HepG2 (cell line): ENCODE measurements at regions not wholly inside any gene's neighbourhood (a gene's known extent, or its start where the extent isn't known, plus 50 kb on each side); places are given as distances from the start of the nearest gene placed in this dataset.

ENCODE experiments used
- ATAC-seq: fragments of 200-7000 bp; cut with Tn5 transposase; 3 replicates; pipeline ENCODE4 v1.9.1; 2020; ENCODE audit warnings: mild to moderate bottlenecking, moderate library complexity
- BruUV-seq: library from RNA; stranded (reverse); fragments of 400-500 nt; replicated peaks from 2 replicates; lab custom pipeline; 2021; lab: Mats Ljungman, UMichigan
- CTCF ChIA-PET: fragments of 300-600 bp; formaldehyde crosslinking; extraction: SDS; loops from one replicate; lab custom pipeline; 2021; ENCODE audit warnings: low total read pairs, inconsistent platforms, low intra/inter-chr PET ratio; lab: Yijun Ruan, JAX
- POLR2A ChIA-PET: fragments of 350-600 bp; sonication (Branson Sonifier 250); formaldehyde crosslinking; loops from one replicate; lab custom pipeline; 2020; ENCODE audit warnings: antibody characterized with exemption, inconsistent platforms; lab: Yijun Ruan, JAX
- DNase-seq: peaks from one replicate; pipeline ENCODE4 v3.0.0-alpha.2; 2015; ENCODE audit warnings: low spot score
- FAIRE-seq: peaks from 3 replicates; lab custom pipeline; 2011; peaks lifted over from hg19 to GRCh38; lab: Jason Lieb, UNC
- H2AFZ ChIP-seq: one replicate; pipeline ENCODE4 v1.6.1; 2011; ENCODE audit warnings: low read length, inconsistent platforms
- H3K27ac ChIP-seq: fragments of 300-600 bp; 3 replicates; pipeline ENCODE4 v1.8.0; 2011; ENCODE audit warnings: mixed run types, mild to moderate bottlenecking, mixed read lengths, low read length, inconsistent platforms; ENCODE audit not compliant: insufficient read depth; ENCODE audit errors: extremely low read length
- H3K27me3 ChIP-seq, 2 experiments: fragments of 200-600 bp in 1 of 2; 2 replicates in 1 of 2; 3 replicates in 1 of 2; pipeline versions ENCODE4 v1.6.0 to v1.8.0; 2011; ENCODE audit warnings: low read length in 2 of 2, mild to moderate bottlenecking in 2 of 2, moderate library complexity in 2 of 2, inconsistent platforms in 1 of 2; ENCODE audit not compliant: insufficient read depth in 2 of 2, control insufficient read depth in 1 of 2
- H3K36me3 ChIP-seq, 2 experiments: fragments of 200-600 bp in 1 of 2; replicated peaks in 1 of 2; 2 replicates in 1 of 2; 3 replicates in 1 of 2; pipeline versions ENCODE4 v1.5.1 to v1.8.0; 2011; ENCODE audit warnings: low read length in 2 of 2, inconsistent platforms in 1 of 2; ENCODE audit not compliant: insufficient read depth in 2 of 2, control insufficient read depth in 1 of 2
- H3K4me1 ChIP-seq: 2 replicates; pipeline ENCODE4 v1.5.1; 2012; ENCODE audit warnings: low read length, inconsistent platforms; ENCODE audit not compliant: insufficient read depth
- H3K4me2 ChIP-seq: 2 replicates; pipeline ENCODE4 v1.6.0; 2011; ENCODE audit warnings: low read depth, low read length, inconsistent platforms
- H3K4me3 ChIP-seq, 3 experiments: fragments of 200-600 bp in 1 of 3; sonication (generic), shearing (Covaris generic) in 1 of 3; replicated peaks in 1 of 3; 2 replicates each; pipeline ENCODE4 v1.5.1; 2011 to 2016; ENCODE audit warnings: low read length in 3 of 3, inconsistent platforms in 2 of 3, low read depth in 2 of 3, mild to moderate bottlenecking in 2 of 3, control low read depth in 1 of 3, mixed read lengths in 1 of 3; ENCODE audit not compliant: insufficient read depth in 1 of 3
- H3K79me2 ChIP-seq: one replicate; pipeline ENCODE4 v1.6.1; 2011; ENCODE audit warnings: low read length, inconsistent platforms; ENCODE audit not compliant: insufficient read depth
- H3K9ac ChIP-seq: 2 replicates; pipeline ENCODE4 v1.6.0; 2011; ENCODE audit warnings: mild to moderate bottlenecking, low read depth, low read length, inconsistent platforms; ENCODE audit not compliant: insufficient read depth
- H3K9me3 ChIP-seq: 2 replicates; pipeline ENCODE4 v1.5.1; 2012; ENCODE audit warnings: mild to moderate bottlenecking, low read length
- H4K20me1 ChIP-seq: 2 replicates; pipeline ENCODE4 v1.6.0; 2011; ENCODE audit warnings: inconsistent platforms, mild to moderate bottlenecking, low read length, moderate library complexity; ENCODE audit not compliant: insufficient read depth
- ATF7-NPFF ChIP-seq: sonication (generic); formaldehyde crosslinking; IDR thresholded peaks from 2 replicates; pipeline ENCODE4 v1.8.1; 2023; ENCODE audit warnings: mild to moderate bottlenecking, low read depth, missing genetic modification reagents, moderate library complexity
- EZH2 ChIP-seq: conservative IDR thresholded peaks from 2 replicates; pipeline ENCODE4 v1.6.1; 2012; ENCODE audit warnings: mild to moderate bottlenecking, low read depth, low read length, moderate library complexity
- MTERF4 ChIP-seq: sonication (generic); formaldehyde crosslinking; IDR thresholded peaks from 2 replicates; pipeline ENCODE4 v1.8.0; 2023; ENCODE audit warnings: mild to moderate bottlenecking, missing genetic modification reagents
- PITX1 ChIP-seq: sonication (generic); formaldehyde crosslinking; IDR thresholded peaks from 2 replicates; pipeline ENCODE4 v1.5.1; 2020; ENCODE audit warnings: mild to moderate bottlenecking, missing genetic modification reagents
- RCOR2 ChIP-seq: IDR thresholded peaks from 2 replicates; pipeline ENCODE4 v1.6.1; 2016; ENCODE audit warnings: missing biosample characterization, missing genetic modification reagents
- RFX3 ChIP-seq: IDR thresholded peaks from 2 replicates; pipeline ENCODE4 v1.6.1; 2016; ENCODE audit warnings: missing biosample characterization, missing genetic modification reagents
- RFXANK ChIP-seq: IDR thresholded peaks from 2 replicates; pipeline ENCODE4 v1.6.1; 2016
- TBX3 ChIP-seq: fragments of 450-650 bp; IDR thresholded peaks from 2 replicates; pipeline ENCODE4 v1.6.1; 2017; ENCODE audit warnings: antibody characterized with exemption, mild to moderate bottlenecking, inconsistent platforms, borderline replicate concordance
- TIGD3 ChIP-seq: sonication (generic); formaldehyde crosslinking; IDR thresholded peaks from 2 replicates; pipeline ENCODE4 v1.5.1; 2020; ENCODE audit warnings: mild to moderate bottlenecking, missing genetic modification reagents, borderline replicate concordance
- ZNF281 ChIP-seq: sonication (generic); formaldehyde crosslinking; IDR thresholded peaks from 2 replicates; pipeline ENCODE4 v1.4.0; 2020; ENCODE audit warnings: missing genetic modification reagents, borderline replicate concordance
- ZNF749 ChIP-seq: sonication (generic); formaldehyde crosslinking; IDR thresholded peaks from 2 replicates; pipeline ENCODE4 v1.8.0; 2022; ENCODE audit warnings: mild to moderate bottlenecking, missing genetic modification reagents, moderate library complexity, borderline replicate concordance
- ZNF780A ChIP-seq: sonication (generic); formaldehyde crosslinking; IDR thresholded peaks from 2 replicates; pipeline ENCODE4 v1.8.0; 2022; ENCODE audit warnings: mild to moderate bottlenecking, missing genetic modification reagents, moderate library complexity
- ZNF879 ChIP-seq: sonication (generic); formaldehyde crosslinking; IDR thresholded peaks from 2 replicates; pipeline ENCODE4 v1.8.1; 2023; ENCODE audit warnings: missing genetic modification reagents
- WGBS: methylation state at CpG from one replicate; pipeline ENCODE4 v1.1.6; 2017; ENCODE audit warnings: low lambda C conversion rate; 5-methylcytosine and 5-hydroxymethylcytosine counted together
- in situ Hi-C: cut with HindIII; loops from 2 replicates; pipeline ENCODE4 v1.10.0; 2017; ENCODE audit warnings: low pct_unique_long_range_greater_than_20kb; ENCODE audit not compliant: extremely low pct_ligation_motif_present
- intact Hi-C: fragments of 100-400 bp; cut with micrococcal nuclease; formaldehyde crosslinking; loops from one replicate; pipeline ENCODE4 v1.10.0; 2022; ENCODE audit not compliant: unreplicated experiment

GRCh38 chr9:26013199-26013598 lies 335.0 kb upstream of the TUSC1 start (continued):
- TF ChIP-seq ZNF879 (CRISPR knock-in tag), result no peak

GRCh38 chr9:26012797-26013196 lies 334.6 kb upstream of the TUSC1 start:
- no peak for ATAC-seq

More at GRCh38 chr9:26012797-26013196, 334.6 kb upstream of the TUSC1 start:
- in situ Hi-C loops, result no loop called here
- Histone ChIP-seq H3K36me3 (no peaks in the 10 kb centered on the region), H3K27ac (no peak overlapping the region), H2AFZ (no peak overlapping the region), H3K9ac (no peak overlapping the region), H3K4me1 (no peaks in the 10 kb centered on the region), H3K4me2 (no peak overlapping the region), H3K27me3 (no peaks in the 10 kb centered on the region), H3K9me3 (peaks cover 68% of the 10 kb centered on the region), H3K79me2 (no peaks in the 10 kb centered on the region), H3K4me3 (no peak overlapping the region), H4K20me1 (no peaks in the 10 kb centered on the region)
- ChIA-PET CTCF (no interaction called here), POLR2A (no interaction called here)
- intact Hi-C loops, result no loop called here
- FAIRE-seq (no peak), DNase-seq (no peak)
- BruUV-seq, result no TSS peak
- TF ChIP-seq RFX3 (CRISPR knock-in tag) (no peak), EZH2 (no peak), ZNF281 (CRISPR knock-in tag) (no peak), TBX3 (no peak), ZNF749 (CRISPR knock-in tag) (no peak), ATF7-NPFF (no peak), RFXANK (CRISPR knock-in tag) (no peak), PITX1 (no peak), MTERF4 (no peak), RCOR2 (CRISPR knock-in tag) (no peak), ZNF780A (CRISPR knock-in tag) (no peak), TIGD3 (CRISPR knock-in tag) (no peak)
- 7% methylated on average over 3 of the region's 3 CpGs for WGBS
